Stimulated activated CD4-positive, alpha-beta T cell treated with anti-CD3 and anti-CD28 coated beads, Interleukin-2, amount 100 ng/mL, for 24 hours (primary cell): ENCODE measurements at regions not wholly inside any gene's neighbourhood (a gene's known extent, or its start where the extent isn't known, plus 50 kb on each side); places are given as distances from the start of the nearest gene placed in this dataset.
"Not testable (repeated sequence)": the region's sequence is repeated elsewhere in the genome, so short reads cannot be mapped to it uniquely, and the experiment has no call there.

ENCODE experiments used
- DNase-seq, 2 donors: peaks; one replicate each; pipeline ENCODE4 v3.0.0-alpha.2; 2020

DNA sequence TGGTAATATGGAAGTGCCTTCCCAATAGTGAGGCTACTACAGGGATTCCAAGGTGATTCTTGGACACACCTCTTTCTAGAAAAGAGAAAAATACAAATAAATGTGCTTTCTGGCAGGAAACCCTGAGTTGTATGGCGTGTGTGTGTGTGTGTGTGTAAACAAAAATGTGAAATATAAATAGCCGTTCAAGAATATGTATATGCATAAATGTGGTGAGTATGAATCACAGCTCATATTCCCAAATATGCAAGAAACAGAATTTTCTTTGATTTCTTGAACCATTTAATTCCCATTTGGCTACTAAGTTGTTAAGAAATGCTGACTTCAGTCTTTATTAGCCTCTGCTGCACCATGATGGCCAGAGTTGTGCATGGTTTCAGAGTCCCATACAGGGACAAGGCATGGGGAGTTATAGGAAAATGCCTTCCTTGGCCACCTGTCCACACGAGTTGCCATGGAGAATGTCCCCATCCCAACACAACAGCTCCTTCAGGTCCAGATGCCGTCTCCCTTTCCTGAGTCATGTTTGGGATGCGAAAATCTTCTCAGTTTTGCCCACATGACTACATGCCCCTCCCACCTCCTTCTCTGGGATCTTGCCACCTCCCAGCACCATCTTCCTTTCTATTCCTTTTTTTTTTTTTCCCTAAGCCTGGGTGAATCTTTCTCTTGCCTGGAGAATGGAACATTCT is 312.4 kb upstream of the ECI2 start:
- no peak for DNase-seq

DNA sequence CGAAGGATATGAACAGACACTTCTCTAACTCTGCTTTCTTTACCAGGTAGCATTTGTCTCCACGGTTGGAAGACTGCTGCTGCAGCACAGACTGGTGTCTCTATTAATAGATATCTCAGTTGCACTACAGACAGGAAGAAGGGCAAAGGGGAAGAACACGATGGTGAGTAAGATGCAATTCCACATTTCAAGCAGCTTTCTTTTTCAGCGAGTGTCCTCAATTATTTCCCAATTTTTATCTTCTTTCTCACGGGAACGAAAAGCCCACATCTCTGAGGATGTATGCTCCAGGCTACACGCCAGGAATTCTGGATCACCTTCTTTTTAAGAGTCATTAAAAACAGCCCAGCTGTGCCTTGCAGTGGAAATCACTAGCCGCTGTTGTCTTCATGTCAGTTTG is 311.6 kb upstream of the ECI2 start:
- no peak for DNase-seq

DNA sequence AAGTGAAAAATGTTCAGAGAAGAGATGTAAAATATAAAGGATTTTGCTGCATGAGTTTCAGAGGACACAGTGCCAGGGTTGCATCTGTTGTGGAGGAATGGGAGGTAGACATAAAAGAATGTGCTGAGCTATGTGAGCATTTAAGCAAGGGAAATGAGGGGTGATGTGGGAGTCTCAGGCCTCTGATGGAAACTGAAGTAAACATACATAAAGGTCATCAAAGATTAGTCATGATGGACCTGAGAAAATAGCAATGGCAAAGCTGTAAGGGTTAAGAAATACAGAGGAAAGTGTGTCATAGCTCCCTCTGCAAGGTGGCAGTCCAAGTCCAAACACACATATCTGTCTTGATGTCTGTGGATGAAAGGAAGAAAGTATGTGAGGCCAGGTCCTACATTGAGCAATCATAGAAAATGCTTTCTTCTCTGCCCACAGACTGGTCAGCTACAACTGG is 306.6 kb upstream of the ECI2 start:
- no peak for DNase-seq

DNA sequence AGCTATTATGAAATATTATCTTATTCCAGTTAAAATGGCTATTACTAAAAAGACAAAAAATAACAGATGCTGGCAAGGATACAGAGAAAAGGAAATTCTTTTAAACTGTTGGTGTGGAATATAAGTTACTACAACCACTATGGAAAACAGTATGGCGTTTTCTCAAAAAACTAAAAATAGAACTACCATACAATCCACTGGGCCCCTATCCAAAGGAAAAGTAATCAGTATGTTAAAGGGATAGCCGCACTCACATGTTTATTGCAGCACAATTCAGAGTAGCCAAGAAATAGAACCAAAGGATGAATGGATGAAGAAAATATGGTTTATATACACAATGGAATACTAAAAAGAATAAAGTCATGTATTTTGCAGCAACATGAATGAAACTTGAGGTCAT is 303.8 kb upstream of the ECI2 start:
- DNase-seq: no peak

DNA sequence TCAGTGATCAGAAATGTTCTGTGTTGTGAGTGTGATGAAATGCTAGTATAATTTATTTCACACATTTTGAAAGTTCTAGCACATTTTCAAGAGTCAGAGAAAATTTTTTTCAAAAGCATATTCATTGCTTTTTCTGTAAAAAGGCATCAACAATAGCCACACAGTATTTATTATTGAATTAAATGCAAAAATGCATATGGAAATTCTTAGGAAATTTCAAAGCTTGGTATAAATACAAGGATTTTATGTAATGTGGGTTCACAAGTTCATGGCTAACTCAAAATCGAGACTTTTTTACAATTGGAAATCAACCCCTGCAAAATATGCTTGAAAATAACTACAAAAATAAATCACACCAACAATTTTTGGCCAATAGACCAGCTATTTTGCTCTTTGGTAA is 302.0 kb upstream of the ECI2 start:
- DNase-seq: no peak

DNA sequence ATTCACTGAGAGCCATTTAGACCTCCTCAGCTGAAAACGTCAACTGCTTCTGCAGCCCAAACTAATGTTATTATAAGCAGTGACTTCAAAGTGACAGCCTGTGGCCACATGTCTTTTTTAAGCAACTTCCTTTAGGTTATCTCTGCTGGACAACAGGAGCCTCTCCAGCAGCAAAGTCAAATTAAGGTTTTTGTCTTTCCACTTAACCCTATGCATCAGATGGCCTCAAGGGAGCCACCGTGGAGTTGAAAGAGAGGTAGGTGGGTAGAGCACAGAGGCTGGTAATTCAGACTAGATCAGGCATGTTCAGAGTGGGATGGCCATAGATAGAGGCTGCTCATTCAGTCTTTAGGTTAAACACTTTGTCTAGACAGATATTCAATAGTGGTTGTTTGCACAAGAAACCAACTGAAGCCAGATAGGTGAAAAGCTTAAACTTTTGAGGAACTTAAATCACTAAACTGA is 300.6 kb upstream of the ECI2 start:
- no peak for DNase-seq

DNA sequence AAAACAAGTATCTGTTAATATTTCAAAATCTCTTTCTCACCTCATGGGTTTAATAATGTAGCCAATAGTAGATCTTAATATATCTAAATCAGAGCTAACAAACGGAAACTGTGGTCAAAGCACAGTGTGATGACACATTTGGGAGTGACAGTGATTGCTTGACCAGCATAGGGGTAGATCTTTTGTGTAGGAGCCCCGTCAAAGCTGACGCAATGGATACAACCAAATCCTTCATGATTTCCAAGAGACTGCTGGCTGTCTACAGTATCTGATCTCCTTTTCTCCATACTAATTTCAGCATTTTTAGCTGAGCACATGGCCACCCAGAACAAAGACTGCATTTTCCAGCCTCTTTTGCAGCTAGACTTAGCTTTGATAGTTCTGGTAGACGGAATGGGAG is 299.3 kb upstream of the ECI2 start:
- no peak for DNase-seq

DNA sequence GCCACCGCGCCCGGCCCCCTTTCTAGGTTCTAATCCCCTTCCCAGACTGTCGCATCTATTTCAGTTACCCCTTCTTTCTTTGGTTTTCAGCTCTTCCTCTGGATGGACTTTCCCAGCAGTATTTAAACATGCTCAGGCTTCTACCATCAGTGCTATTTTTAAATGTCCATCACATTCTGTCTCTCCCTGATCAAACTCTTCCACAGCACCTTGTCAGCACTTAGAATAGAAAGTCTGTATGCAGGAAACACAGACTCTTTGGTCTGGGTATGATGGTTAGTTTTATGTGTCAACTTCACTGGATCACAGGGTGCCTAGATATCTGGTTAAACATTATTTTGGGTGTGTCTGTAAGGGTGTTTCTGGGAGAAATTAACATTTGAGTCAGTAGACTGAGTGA is 297.8 kb upstream of the ECI2 start:
- DNase-seq: no peak

DNA sequence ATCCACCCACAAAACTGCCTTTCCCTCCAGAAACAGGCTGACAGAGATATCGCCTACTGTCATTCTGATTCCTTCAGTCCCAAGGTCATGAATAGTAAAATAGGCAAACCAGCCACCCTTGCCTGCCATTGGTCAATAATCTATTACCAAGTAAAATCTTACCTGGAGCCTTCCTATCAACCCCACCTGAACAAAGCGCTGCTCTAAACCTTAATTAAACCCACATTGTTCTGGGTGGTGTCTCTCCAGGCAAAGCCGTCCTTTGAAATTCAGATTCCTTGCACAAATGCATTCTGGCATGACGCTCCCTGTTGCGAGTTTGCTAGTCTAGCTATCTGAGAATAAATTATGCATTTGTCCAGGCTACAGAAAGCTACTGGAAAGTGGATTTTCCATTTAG is 291.6 kb upstream of the ECI2 start:
- no peak for DNase-seq

DNA sequence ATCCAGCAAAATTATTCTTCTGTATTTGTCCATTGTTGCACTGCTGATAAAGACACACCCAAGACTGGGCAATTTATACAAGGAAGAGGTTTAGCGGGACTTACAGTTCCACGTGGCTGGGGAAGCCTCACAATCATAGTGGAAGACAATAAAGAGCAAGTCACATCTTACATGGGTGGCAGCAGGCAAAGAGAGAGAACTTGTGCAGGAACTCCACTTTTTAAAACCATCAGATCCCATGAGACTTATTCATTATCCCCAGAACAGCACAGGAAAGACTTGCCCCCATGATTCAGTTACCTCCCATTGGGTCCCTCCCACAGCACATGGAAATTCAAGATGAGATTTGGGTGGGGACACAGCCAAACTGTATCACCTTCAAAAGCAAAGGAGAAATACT is 286.5 kb upstream of the ECI2 start:
- no peak for DNase-seq

DNA sequence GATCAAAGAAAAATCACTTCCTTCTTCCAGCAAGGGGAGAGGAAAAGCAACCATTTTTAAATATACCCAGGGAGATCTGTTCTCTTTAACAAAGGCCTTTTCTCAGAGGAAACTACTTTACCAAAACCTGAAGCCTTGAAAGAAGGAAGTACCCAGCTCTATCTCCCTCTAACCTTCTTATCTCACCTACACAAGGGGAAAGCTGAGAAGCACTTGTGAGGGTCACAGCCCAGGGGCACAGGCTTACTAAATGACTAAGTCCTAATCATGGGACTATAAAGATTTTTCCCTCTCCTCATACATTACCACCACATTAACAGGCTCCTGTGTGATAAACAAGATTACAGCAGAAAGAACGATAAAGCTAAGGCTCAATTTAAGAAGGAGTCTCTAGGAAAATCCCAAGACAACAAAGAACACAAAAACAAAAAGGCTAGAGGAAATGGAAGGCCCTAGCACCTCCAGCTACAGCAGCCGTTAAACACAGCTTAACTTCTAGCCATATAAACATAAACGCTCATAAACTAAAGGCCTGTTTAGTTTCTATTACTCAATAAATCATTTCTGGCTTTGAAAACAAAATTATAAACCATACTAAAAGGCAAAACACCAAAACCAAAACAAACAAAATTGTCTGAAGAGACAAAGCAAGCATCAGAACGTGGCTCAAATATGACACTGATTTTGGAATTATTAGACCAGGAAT is 284.9 kb upstream of the ECI2 start:
- DNase-seq: no peak

DNA sequence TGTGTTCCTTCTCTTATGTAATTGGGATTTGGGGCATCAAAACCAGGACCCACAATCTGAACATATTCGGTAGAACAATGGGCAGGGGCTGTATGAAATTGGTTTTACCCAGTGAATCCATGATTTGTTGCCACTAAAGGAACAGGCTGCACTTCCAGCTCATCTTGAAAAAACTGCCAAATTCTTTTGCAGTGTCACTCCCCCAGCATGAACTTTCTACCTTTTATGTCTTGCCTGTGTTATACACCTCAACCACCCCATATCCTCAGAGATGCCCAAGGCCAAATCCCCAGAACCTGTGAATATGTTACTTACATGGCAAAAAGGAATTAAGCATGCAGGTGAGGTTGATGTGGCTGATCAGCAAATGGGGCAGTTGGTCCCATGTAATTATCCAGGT is 280.2 kb upstream of the ECI2 start:
- no peak for DNase-seq

DNA sequence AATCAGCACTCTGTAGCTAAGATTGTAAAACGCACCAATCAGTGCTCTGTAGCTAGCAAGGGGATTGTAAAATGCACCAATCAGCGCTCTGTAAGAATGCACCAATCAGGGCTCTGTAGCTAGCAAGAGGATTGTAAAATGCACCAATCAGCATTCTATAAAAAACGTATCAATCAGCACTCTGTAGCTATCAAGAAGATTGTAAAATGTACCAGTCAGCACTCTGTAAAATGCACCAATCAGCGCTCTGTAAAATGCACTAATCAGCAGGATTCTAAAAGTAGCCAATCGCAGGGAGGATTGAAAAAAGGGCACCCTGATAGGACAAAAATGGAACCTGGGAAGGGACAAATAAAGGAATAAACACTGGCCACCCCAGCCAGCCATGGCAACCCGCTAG is 278.7 kb upstream of the ECI2 start:
- not testable (repeated sequence) for DNase-seq

DNA sequence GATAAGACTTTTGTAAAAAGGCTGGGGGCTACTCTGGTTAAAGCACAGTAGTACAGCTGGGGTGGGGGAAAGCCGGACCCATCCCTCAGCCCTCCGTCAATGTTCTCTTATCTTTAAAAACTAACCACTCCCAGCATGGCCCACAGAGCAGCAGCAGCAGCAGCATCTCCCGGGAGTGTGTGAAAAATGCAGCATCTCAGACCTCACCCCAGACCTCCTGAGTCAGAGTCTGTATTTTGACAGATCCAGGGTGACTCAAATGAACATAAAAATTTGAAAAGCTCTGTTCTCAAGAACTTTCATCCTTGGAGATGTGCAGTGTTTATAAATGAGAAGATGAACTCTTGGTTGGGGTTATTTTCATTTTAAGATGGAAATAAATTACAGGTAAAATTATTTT is 277.7 kb upstream of the ECI2 start:
- DNase-seq: no peak

DNA sequence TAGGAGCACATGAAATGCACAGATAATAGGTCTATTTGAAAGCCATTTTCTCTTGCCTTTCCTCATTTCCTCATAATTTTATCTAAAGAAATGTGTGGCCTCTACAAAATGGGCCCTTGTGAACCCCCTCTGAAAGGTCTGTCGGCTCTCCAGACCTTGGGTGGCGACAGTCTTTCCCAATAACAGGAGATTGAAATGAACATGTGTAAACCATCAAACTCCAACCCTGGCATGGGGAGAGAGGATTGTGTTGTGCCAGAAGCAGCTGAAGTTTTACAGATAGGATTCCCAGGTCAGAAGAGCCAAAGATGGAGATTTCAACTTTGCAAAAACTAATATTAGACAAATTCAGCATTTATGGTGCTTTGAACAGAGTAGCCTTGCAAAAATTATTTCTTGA is 277.1 kb upstream of the ECI2 start:
- DNase-seq: no peak

DNA sequence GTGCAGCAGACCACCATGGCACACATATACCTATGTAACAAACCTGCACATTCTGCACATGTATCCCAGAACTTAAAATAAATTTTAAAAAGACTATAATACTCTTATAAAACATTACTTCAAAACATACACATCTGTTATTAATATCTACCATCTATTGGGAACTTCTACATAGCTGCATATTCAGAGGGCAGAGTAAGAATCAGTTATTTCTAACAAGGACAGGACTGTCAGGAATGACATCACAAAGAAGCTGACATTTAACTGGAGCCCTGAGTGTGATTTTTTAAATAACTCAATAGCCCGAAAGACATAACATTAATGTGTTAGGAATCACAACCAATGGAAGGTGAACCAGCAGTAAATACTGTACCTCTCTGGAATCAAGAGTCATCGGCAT is 276.7 kb upstream of the ECI2 start:
- DNase-seq: no peak

DNA sequence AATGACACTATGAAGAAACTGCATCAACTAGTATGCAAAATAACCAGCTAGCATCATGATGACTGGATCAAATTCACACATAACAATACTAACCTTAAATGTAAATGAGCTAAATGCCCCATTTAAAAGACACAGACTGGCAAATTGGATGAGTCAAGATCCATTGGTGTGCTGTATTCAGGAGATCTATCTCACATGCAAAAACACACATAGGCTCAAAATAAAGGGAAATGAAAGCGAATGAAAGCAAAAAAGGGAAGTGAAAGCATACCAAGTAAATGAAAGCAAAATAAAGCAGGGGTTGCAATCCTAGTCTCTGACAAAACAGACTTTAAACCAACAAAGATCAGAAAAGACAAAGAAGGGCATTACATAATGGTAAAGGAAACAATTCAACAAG is 272.3 kb upstream of the ECI2 start:
- not testable (repeated sequence) for DNase-seq

DNA sequence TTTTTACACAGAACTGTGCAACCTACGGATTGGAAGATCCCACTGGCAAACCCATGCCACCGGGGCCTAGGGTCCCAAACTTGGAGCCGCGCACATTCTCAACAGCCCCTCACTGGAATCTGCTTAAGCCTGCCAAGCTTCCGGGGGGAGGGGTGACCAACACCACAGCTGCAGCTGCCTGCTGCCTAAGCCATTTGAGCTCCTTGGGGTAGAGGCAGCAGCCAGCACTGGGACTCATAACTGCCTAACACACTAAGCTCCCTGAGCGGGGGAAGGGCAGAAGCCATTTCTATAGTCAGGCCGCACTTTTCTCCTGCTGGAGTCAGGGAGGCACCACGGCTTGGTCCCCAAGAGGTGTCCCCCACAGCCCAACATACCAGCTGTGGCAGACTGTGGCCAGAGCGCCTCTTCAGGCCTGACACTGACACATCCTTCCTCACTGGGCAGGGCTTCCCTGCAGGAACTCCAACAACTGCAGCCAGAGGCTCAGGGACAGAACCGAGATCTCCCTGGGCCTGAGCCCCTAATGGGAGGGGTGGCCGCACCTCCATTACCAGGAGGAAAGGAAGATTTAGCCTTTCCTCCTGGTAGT is 270.3 kb upstream of the ECI2 start:
- no peak for DNase-seq

DNA sequence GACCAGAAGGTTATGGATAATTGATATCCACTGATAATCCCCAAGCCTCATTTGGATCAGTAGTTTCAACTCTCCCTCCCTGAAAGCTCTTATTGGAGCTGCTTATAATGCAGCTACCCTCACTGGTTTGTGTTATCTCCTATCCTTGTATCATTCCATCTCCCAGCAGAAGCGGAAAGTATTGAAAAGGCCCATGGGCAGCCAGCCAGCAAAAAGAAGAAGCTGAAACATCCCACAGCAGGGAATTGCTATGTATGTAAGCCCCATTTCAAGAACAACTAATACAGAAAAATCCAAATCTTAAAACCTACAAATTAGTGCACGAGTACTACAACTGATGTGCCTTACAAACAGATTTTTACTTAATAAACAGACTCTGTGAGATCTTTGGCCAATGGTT is 269.0 kb upstream of the ECI2 start:
- no peak for DNase-seq

DNA sequence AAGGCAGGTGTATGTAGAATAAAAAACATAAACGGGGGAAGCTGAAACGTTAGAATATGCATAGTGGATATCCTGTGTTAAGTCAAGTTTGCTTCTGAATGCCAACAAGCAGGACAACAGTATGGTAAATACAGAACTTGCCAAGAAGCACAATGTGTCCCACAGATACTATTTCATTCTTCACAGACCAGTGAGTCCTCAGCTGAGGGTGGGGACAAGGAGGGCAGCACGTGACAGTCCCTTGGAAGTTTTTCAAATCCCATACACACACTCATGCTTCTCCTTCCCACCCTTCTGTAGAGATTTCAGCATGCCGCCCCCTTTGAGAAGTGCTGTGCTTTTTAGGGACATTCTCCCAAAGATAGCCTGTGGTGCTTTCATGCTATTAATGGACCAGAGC is 268.5 kb upstream of the ECI2 start:
- no peak for DNase-seq

DNA sequence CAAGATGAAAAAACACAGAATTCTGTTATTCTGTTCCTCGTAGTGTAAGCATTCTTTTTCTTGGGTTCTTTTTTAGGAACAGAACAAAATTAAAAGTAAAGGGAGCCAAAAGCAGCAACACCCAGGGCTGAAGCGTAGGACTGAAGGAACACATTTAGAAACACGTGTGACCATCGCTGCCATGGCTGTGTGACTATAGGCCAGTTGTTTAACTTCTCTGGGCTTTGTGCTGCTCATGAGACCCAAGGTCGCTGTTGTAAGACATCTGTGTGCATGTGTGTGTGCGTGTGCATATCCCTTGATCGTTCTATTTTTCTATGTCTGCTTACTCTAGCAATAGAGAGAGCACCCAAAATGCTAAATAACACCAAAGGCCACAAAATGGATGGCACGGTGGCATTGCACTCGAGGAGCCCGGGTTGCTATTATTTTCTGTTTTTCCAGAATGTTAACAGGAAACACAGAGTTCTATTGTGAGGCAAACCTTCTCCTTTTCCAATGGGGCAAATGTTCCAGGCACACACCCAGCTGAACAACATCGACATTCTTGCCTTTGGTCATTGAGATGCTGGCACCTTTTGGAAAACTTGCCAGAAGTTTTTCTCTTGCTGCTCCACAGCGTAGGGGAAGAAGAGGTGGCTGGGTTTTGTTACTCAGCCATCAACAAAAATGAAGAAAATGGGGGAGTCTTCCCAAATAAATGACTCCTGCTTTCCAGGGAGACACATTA is 267.8 kb upstream of the ECI2 start:
- DNase-seq: no peak

DNA sequence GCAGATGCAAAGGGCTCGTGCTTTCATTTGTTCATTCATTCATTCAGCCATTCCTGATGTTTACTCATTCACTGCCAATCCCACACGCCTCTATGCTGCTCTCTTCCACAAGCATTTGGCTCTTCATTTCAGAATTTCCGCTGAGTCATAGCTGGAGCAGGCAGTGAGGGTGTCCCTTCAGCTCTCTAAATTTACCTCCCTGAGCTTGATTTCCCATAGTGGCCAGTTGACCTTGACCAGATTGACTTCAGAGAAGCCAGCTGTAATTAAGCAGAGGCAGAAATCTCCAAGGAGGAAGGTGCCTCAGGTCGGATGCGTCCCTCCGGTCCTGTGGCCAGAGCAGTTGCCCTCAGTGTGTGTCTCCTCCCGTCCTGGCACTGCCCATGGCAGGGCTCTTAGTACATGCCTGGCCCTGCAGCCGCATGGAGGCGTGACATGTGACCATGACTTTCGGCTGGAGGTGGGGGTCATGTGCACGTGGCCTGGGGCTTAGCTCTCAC is 267.2 kb upstream of the ECI2 start:
- DNase-seq: no peak
